GM23248 (cell line): ENCODE measurements at regions not wholly inside any gene's neighbourhood (a gene's known extent, or its start where the extent isn't known, plus 50 kb on each side); places are given as distances from the start of the nearest gene placed in this dataset.

Experiments used
- EZH2 ChIP-seq: fragments of 200-600 bp; sonication (generic); IDR thresholded peaks from 2 replicates; pipeline ENCODE4 v1.6.1; 2018; ENCODE audit warnings: antibody characterized with exemption, mild to moderate bottlenecking; ENCODE audit not compliant: insufficient read depth, poor library complexity, severe bottlenecking
- EZH2phosphoT487 ChIP-seq: fragments of 200-600 bp; sonication (generic); IDR thresholded peaks from 2 replicates; pipeline ENCODE4 v1.6.1; 2018; ENCODE audit warnings: antibody characterized with exemption, moderate library complexity, mild to moderate bottlenecking, low read depth; ENCODE audit not compliant: insufficient read depth

- no peak for TF ChIP-seq EZH2
- TF ChIP-seq EZH2phosphoT487: no peak
Observed at GRCh38 chr12:105580821-105581352, 250.4 kb downstream of the C12orf75 start.
